ENCODE measurements at regions not wholly inside any gene's neighbourhood (a gene's known extent, or its start where the extent isn't known, plus 50 kb on each side); places are given as distances from the start of the nearest gene placed in this dataset.

DNA sequence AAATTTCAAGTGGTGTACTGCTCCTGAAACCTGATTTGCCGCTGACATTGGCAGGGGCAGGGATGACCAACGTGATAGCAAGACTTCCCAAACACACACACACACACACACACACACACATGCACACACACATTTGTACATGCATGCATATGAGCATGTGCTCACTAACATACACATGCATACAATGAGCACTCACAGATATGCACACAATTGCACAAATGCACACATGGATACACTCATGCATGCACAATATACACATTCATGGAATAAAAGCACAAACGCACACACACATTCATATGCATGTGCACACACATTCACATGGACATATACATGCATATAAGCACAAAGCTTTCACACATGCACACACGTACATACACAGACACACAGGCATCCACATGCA is 181.2 kb upstream of the ZNF618 start:
- Histone ChIP-seq H3K9me3 (ENCODE audit: insufficient read depth, low read depth, low read length) (no peaks in the 10 kb centered on the region), H4K8ac (ENCODE audit: low read depth, low read length) (no peak overlapping the region), H3K4me3 (ENCODE audit: low read depth, low read length) (no peak overlapping the region), H3K14ac (ENCODE audit: low read length) (no peak overlapping the region), H3K18ac (ENCODE audit: low read length) (no peak overlapping the region), H2AFZ (ENCODE audit: insufficient read depth, low read length, poor library complexity) (no peak overlapping the region), H3K36me3 (ENCODE audit: control insufficient read depth in 1 of 2, insufficient read depth in 2 of 2, low read length in 2 of 2) (no peaks in the 10 kb centered on the region), H3K4me1 (ENCODE audit: control insufficient read depth in 1 of 2, insufficient read depth in 2 of 2, low read length in 2 of 2) (no peaks in the 10 kb centered on the region), H2BK12ac (ENCODE audit: low read length) (no peak overlapping the region), H2BK120ac (ENCODE audit: insufficient read depth, low read length, poor library complexity) (no peak overlapping the region), H4K91ac (ENCODE audit: low read depth, low read length) (no peak overlapping the region), H3K9ac (ENCODE audit: low read length) (no peak overlapping the region), H3K4me2 (ENCODE audit: low read length) (no peak overlapping the region), H3K27ac (ENCODE audit: low read depth, low read length) (no peak overlapping the region), H2BK5ac (ENCODE audit: low read depth, low read length, poor library complexity) (no peak overlapping the region), H3K23ac (ENCODE audit: low read length) (no peak overlapping the region), H3K79me2 (ENCODE audit: control insufficient read depth, insufficient read depth, low read length, poor library complexity) (no peaks in the 10 kb centered on the region), H4K12ac (ENCODE audit: low read depth, low read length) (no peak overlapping the region), H3K4ac (ENCODE audit: low read depth, low read length) (no peak overlapping the region), H3K27me3 (ENCODE audit: insufficient read depth, low read length) (no peaks in the 10 kb centered on the region), H3K79me1 (ENCODE audit: low read length) (no peaks in the 10 kb centered on the region), H2AK5ac (ENCODE audit: low read length) (no peak overlapping the region)
- DNase-seq: no peak
- no CpG with 5 or more reads among the region's 4 CpGs for WGBS (ENCODE audit: extremely low coverage, insufficient coverage, insufficient read length)

DNA sequence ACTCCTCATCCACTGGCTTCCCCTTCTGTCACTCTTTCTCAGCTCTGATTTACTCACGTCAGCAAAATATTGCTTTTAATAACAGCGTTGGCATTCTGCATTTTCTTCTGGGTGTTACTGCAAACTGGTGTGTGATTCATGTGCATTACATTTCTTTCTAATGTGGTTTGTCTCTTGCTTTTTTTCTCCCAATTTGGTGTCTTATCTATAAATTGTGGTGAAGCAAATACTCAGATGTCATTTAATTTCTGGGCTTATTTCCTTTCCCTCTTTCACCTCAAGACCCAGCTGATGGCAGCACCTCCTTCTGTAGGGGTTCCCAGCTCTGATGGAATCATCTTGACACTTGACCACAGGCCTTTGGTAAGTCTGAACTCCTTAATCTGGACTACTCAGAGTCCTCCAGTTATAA is 180.7 kb upstream of the ZNF618 start:
- Histone ChIP-seq H3K27ac (ENCODE audit: low read depth, low read length) (no peak overlapping the region), H3K27me3 (ENCODE audit: insufficient read depth, low read length) (no peaks in the 10 kb centered on the region), H4K91ac (ENCODE audit: low read depth, low read length) (no peak overlapping the region), H3K9ac (ENCODE audit: low read length) (no peak overlapping the region), H3K9me3 (ENCODE audit: insufficient read depth, low read depth, low read length) (no peaks in the 10 kb centered on the region), H4K8ac (ENCODE audit: low read depth, low read length) (no peak overlapping the region), H2BK12ac (ENCODE audit: low read length) (no peak overlapping the region), H3K4me1 (ENCODE audit: control insufficient read depth in 1 of 2, insufficient read depth in 2 of 2, low read length in 2 of 2) (no peaks in the 10 kb centered on the region), H3K36me3 (ENCODE audit: control insufficient read depth in 1 of 2, insufficient read depth in 2 of 2, low read length in 2 of 2) (no peaks in the 10 kb centered on the region), H3K4me2 (ENCODE audit: low read length) (no peak overlapping the region), H3K79me2 (ENCODE audit: control insufficient read depth, insufficient read depth, low read length, poor library complexity) (no peaks in the 10 kb centered on the region), H3K14ac (ENCODE audit: low read length) (no peak overlapping the region), H2AK5ac (ENCODE audit: low read length) (no peak overlapping the region), H4K12ac (ENCODE audit: low read depth, low read length) (no peak overlapping the region), H3K4ac (ENCODE audit: low read depth, low read length) (no peak overlapping the region), H2BK5ac (ENCODE audit: low read depth, low read length, poor library complexity) (no peak overlapping the region), H3K4me3 (ENCODE audit: low read depth, low read length) (no peak overlapping the region), H3K18ac (ENCODE audit: low read length) (no peak overlapping the region), H2AFZ (ENCODE audit: insufficient read depth, low read length, poor library complexity) (no peak overlapping the region), H3K23ac (ENCODE audit: low read length) (no peak overlapping the region), H3K79me1 (ENCODE audit: low read length) (no peaks in the 10 kb centered on the region), H2BK120ac (ENCODE audit: insufficient read depth, low read length, poor library complexity) (no peak overlapping the region)
- WGBS (ENCODE audit: extremely low coverage, insufficient coverage, insufficient read length): no CpG with 5 or more reads among the region's 2 CpGs
- no peak for DNase-seq

DNA sequence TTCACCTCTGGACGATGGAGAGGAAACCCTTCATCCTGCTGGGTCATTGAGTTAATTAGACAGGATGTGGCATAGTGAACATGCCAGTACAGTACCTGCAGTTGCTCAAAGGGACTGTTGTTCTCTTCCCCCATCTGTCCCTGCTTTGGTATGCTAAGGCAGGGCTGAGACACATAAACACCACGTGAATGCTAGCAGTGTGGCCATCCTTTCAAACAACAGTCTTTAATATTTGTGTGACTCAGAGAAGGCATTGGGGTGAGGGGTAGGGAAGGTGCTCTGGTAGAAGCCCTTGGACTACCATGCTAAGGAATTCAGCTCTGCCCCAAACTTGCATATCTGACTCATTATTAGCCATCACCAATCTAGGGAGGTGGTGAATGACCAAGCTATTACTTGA is 180.2 kb upstream of the ZNF618 start:
- no peak overlapping the region for H2AK5ac ChIP-seq (ENCODE audit: low read length)

DNA sequence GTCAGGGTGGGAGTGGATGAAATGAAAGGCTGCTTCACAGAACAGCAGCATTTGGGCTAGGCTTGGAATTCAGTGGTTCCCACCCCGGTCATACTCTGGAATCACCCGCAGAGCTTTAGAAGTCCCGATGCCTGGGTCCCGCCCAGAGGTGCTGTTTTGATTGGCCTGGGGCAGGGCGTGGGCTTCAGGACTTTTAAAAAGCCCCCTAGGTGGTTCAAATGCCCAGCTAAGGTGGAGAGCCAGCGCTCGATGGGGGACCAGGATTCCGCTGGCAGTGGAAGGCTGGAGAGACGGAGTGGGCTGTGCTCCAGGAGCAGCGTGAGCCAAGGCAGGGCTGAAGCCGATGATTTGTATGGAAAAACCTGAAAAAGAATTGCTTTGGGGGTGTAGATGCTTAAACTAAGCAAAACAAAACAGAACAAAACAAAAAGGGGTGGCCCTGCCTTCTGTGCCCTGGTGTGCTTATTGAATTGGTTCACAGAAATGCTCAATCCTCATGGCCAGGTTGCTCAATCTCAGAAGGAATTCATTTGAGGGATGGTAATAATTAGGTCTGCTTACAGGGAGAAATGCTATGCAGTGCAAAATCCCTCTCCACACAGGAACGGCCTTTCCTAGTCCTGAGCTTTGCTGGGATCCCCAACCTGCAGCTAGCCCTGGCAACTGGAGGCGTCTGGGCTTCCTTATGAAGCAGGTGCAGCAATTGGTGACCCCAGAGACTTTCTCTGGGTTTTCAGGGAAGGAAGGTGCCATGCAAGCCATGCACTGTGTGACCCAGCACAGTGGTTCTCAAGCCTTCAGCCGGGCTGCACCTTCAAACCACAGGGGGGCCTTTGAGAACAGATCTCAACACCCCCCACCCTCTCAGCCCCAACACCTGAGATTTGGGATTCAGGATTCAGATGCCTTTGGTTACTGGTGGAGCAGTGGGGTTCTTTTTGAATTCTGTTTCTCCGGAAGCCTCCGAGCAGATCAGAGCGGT is 174.0 kb upstream of the ZNF618 start:
- Histone ChIP-seq H3K18ac (ENCODE audit: low read length) (no peak overlapping the region), H3K4me1 (ENCODE audit: control insufficient read depth in 1 of 2, insufficient read depth in 2 of 2, low read length in 2 of 2) (peaks cover 7% of the 10 kb centered on the region in 2 experiments), H4K12ac (ENCODE audit: low read depth, low read length) (no peak overlapping the region), H3K79me1 (ENCODE audit: low read length) (no peaks in the 10 kb centered on the region), H3K4me2 (ENCODE audit: low read length) (no peak overlapping the region), H3K27ac (ENCODE audit: low read depth, low read length) (no peak overlapping the region), H3K23ac (ENCODE audit: low read length) (no peak overlapping the region), H2AK5ac (ENCODE audit: low read length) (no peak overlapping the region), H3K9me3 (ENCODE audit: insufficient read depth, low read depth, low read length) (no peaks in the 10 kb centered on the region), H3K79me2 (ENCODE audit: control insufficient read depth, insufficient read depth, low read length, poor library complexity) (no peaks in the 10 kb centered on the region), H4K91ac (ENCODE audit: low read depth, low read length) (no peak overlapping the region), H2BK12ac (ENCODE audit: low read length) (no peak overlapping the region), H3K4me3 (ENCODE audit: low read depth, low read length) (no peak overlapping the region), H3K36me3 (ENCODE audit: control insufficient read depth in 1 of 2, insufficient read depth in 2 of 2, low read length in 2 of 2) (no peaks in the 10 kb centered on the region), H3K4ac (ENCODE audit: low read depth, low read length) (no peak overlapping the region), H2BK5ac (ENCODE audit: low read depth, low read length, poor library complexity) (no peak overlapping the region), H2AFZ (ENCODE audit: insufficient read depth, low read length, poor library complexity) (no peak overlapping the region), H3K14ac (ENCODE audit: low read length) (no peak overlapping the region), H2BK120ac (ENCODE audit: insufficient read depth, low read length, poor library complexity) (no peak overlapping the region), H3K27me3 (ENCODE audit: insufficient read depth, low read length) (no peaks in the 10 kb centered on the region), H4K8ac (ENCODE audit: low read depth, low read length) (no peak overlapping the region), H3K9ac (ENCODE audit: low read length) (no peak overlapping the region)
- no peak for DNase-seq
- no CpG with 5 or more reads among the region's 17 CpGs for WGBS (ENCODE audit: extremely low coverage, insufficient coverage, insufficient read length)

More for the DNA sequence above, 180.2 kb upstream of the ZNF618 start:
- Histone ChIP-seq H3K9me3 (ENCODE audit: insufficient read depth, low read depth, low read length) (no peaks in the 10 kb centered on the region), H4K12ac (ENCODE audit: low read depth, low read length) (no peak overlapping the region), H3K14ac (ENCODE audit: low read length) (no peak overlapping the region), H3K36me3 (ENCODE audit: control insufficient read depth in 1 of 2, insufficient read depth in 2 of 2, low read length in 2 of 2) (no peaks in the 10 kb centered on the region), H2BK12ac (ENCODE audit: low read length) (no peak overlapping the region), H3K4me2 (ENCODE audit: low read length) (no peak overlapping the region), H4K8ac (ENCODE audit: low read depth, low read length) (no peak overlapping the region), H3K4me3 (ENCODE audit: low read depth, low read length) (no peak overlapping the region), H3K79me2 (ENCODE audit: control insufficient read depth, insufficient read depth, low read length, poor library complexity) (no peaks in the 10 kb centered on the region), H2AFZ (ENCODE audit: insufficient read depth, low read length, poor library complexity) (no peak overlapping the region), H3K4me1 (ENCODE audit: control insufficient read depth in 1 of 2, insufficient read depth in 2 of 2, low read length in 2 of 2) (no peaks in the 10 kb centered on the region), H3K27ac (ENCODE audit: low read depth, low read length) (no peak overlapping the region), H3K18ac (ENCODE audit: low read length) (no peak overlapping the region), H3K27me3 (ENCODE audit: insufficient read depth, low read length) (no peaks in the 10 kb centered on the region), H3K23ac (ENCODE audit: low read length) (no peak overlapping the region), H3K79me1 (ENCODE audit: low read length) (no peaks in the 10 kb centered on the region), H2BK120ac (ENCODE audit: insufficient read depth, low read length, poor library complexity) (no peak overlapping the region), H3K4ac (ENCODE audit: low read depth, low read length) (no peak overlapping the region), H4K91ac (ENCODE audit: low read depth, low read length) (no peak overlapping the region), H3K9ac (ENCODE audit: low read length) (no peak overlapping the region), H2BK5ac (ENCODE audit: low read depth, low read length, poor library complexity) (no peak overlapping the region)
- DNase-seq: no peak
- no CpG with 5 or more reads among the region's 2 CpGs for WGBS (ENCODE audit: extremely low coverage, insufficient coverage, insufficient read length)
